ENCODE measurements at regions not wholly inside any gene's neighbourhood (a gene's known extent, or its start where the extent isn't known, plus 50 kb on each side); places are given as distances from the start of the nearest gene placed in this dataset.

GRCh38 chr13:59144700-59145099 is 1019.0 kb downstream of the DIAPH3 start:
- Histone ChIP-seq H3K9ac (ENCODE audit: low read length) (no peak overlapping the region), H3K79me2 (ENCODE audit: control insufficient read depth, insufficient read depth, low read length) (no peaks in the 10 kb centered on the region), H3K9me3 (ENCODE audit: control extremely low read depth in 1 of 3, control insufficient read depth in 2 of 3, insufficient read depth in 1 of 3, low read length in 2 of 3) (no peaks in the 10 kb centered on the region), H3K36me3 (replicated peaks in 1 of 2; ENCODE audit: control extremely low read depth in 1 of 2, control insufficient read depth in 1 of 2, extremely low read depth in 1 of 2, insufficient read depth in 2 of 2, low read length in 1 of 2) (no peaks in the 10 kb centered on the region), H3K27ac (ENCODE audit: low read length in 2 of 2) (no peak overlapping the region), H2AFZ (ENCODE audit: insufficient read depth, low read depth, low read length, poor library complexity, severe bottlenecking) (no peak overlapping the region), H3K4me3 (ENCODE audit: control extremely low read depth in 1 of 5, extremely low read depth in 1 of 5, insufficient read depth in 1 of 5, low read depth in 2 of 5, low read length in 4 of 5) (no peak overlapping the region), H4K20me1 (ENCODE audit: control insufficient read depth, insufficient read depth, low read length, poor library complexity, severe bottlenecking) (no peaks in the 10 kb centered on the region), H3K4me2 (replicated peaks; ENCODE audit: low read depth, low read length, poor library complexity, severe bottlenecking) (no peak overlapping the region), H3K4me1 (ENCODE audit: control insufficient read depth in 2 of 2, insufficient read depth in 2 of 2, low read length in 2 of 2) (no peaks in the 10 kb centered on the region), H3K27me3 (replicated peaks in 1 of 4; ENCODE audit: control extremely low read depth in 1 of 4, control insufficient read depth in 3 of 4, insufficient read depth in 4 of 4, low read length in 3 of 4) (no peaks in the 10 kb centered on the region)
- ATAC-seq (ENCODE audit: low read depth) (no peak), DNase-seq (no peak)
- ChIA-PET CTCF (no interaction called here), POLR2A (no interaction called here)
- H3K4me1 Mint-ChIP-seq = no peaks in the 10 kb centered on the region
- intact Hi-C loops (cut with micrococcal nuclease) = no loop called here
- no CpG with 5 or more reads among the region's 1 CpG for WGBS (ENCODE audit: insufficient coverage)
- H3K9me3 Mint-ChIP-seq (ENCODE audit: insufficient read depth) = peaks cover 3% of the 10 kb centered on the region
- H3K27me3 Mint-ChIP-seq = no peaks in the 10 kb centered on the region
- TF ChIP-seq CTCF (IDR thresholded peaks at IDR 0.05) = no peak
- TF ChIP-seq EZH2 (IDR thresholded peaks at IDR 0.05; ENCODE audit: borderline replicate concordance, insufficient read depth, low read depth, low read length, poor library complexity, severe bottlenecking) = no peak
- no peak overlapping the region for H3K4me3 Mint-ChIP-seq
- H3K27ac Mint-ChIP-seq = no peak overlapping the region

DNA sequence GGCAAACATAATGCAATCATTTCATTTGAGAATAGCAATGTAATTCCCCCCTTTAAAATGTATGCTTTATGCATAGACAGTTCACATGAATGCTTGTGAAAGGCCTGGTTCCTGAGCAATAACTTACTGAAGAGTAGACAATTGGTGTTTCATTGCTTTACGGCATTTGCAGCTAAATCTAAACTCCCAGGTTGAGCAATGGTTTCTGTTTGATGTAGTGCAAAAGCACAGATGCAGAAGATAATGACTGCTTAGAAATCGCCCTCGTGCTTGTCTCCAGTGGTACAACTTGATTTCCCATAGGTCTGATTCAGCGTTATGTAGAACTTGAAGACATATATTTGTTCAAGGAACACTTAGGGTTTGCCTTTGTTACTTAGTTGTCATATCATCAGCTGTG is 1018.3 kb downstream of the DIAPH3 start:
- no peak overlapping the region for H3K27ac Mint-ChIP-seq
- ATAC-seq (ENCODE audit: low read depth) = no peak
- Histone ChIP-seq H2AFZ (ENCODE audit: insufficient read depth, low read depth, low read length, poor library complexity, severe bottlenecking) (no peak overlapping the region), H3K36me3 (replicated peaks in 1 of 2; ENCODE audit: control extremely low read depth in 1 of 2, control insufficient read depth in 1 of 2, extremely low read depth in 1 of 2, insufficient read depth in 2 of 2, low read length in 1 of 2) (no peaks in the 10 kb centered on the region), H3K27ac (ENCODE audit: low read length in 2 of 2) (no peak overlapping the region), H3K9ac (ENCODE audit: low read length) (no peak overlapping the region), H3K4me3 (ENCODE audit: control extremely low read depth in 1 of 5, extremely low read depth in 1 of 5, insufficient read depth in 1 of 5, low read depth in 2 of 5, low read length in 4 of 5) (no peak overlapping the region), H3K4me1 (ENCODE audit: control insufficient read depth in 2 of 2, insufficient read depth in 2 of 2, low read length in 2 of 2) (no peaks in the 10 kb centered on the region), H3K9me3 (ENCODE audit: control extremely low read depth in 1 of 3, control insufficient read depth in 2 of 3, insufficient read depth in 1 of 3, low read length in 2 of 3) (no peaks in the 10 kb centered on the region), H3K4me2 (replicated peaks; ENCODE audit: low read depth, low read length, poor library complexity, severe bottlenecking) (no peak overlapping the region), H3K79me2 (ENCODE audit: control insufficient read depth, insufficient read depth, low read length) (no peaks in the 10 kb centered on the region), H3K27me3 (replicated peaks in 1 of 4; ENCODE audit: control extremely low read depth in 1 of 4, control insufficient read depth in 3 of 4, insufficient read depth in 4 of 4, low read length in 3 of 4) (no peaks in the 10 kb centered on the region), H4K20me1 (ENCODE audit: control insufficient read depth, insufficient read depth, low read length, poor library complexity, severe bottlenecking) (no peaks in the 10 kb centered on the region)
- no peaks in the 10 kb centered on the region for H3K4me1 Mint-ChIP-seq
- intact Hi-C loops (cut with micrococcal nuclease) = no loop called here
- no peak overlapping the region for H3K4me3 Mint-ChIP-seq
- CTCF ChIA-PET = no interaction called here
- H3K27me3 Mint-ChIP-seq = no peaks in the 10 kb centered on the region
- no peak for DNase-seq
- TF ChIP-seq EZH2 (IDR thresholded peaks at IDR 0.05; ENCODE audit: borderline replicate concordance, insufficient read depth, low read depth, low read length, poor library complexity, severe bottlenecking) (no peak), CTCF (IDR thresholded peaks at IDR 0.05) (no peak)
- POLR2A ChIA-PET = no interaction called here
- 79% methylated on average over 4 of the region's 4 CpGs for WGBS (ENCODE audit: insufficient coverage)
- peaks cover 3% of the 10 kb centered on the region for H3K9me3 Mint-ChIP-seq (ENCODE audit: insufficient read depth)
